HG02852 (cell line): ENCODE measurements at regions not wholly inside any gene's neighbourhood (a gene's known extent, or its start where the extent isn't known, plus 50 kb on each side); places are given as distances from the start of the nearest gene placed in this dataset.

Source experiments
- ATAC-seq: cut with Tn5 transposase; IDR thresholded peaks from one replicate; pipeline ENCODE4 v1.9.1; 2021; ENCODE audit warnings: mild to moderate bottlenecking, moderate library complexity; ENCODE audit not compliant: unreplicated experiment

- ATAC-seq, result no peak
Measured at GRCh38 chr20:20888266-20888656, 175.8 kb upstream of the RALGAPA2 start.

DNA sequence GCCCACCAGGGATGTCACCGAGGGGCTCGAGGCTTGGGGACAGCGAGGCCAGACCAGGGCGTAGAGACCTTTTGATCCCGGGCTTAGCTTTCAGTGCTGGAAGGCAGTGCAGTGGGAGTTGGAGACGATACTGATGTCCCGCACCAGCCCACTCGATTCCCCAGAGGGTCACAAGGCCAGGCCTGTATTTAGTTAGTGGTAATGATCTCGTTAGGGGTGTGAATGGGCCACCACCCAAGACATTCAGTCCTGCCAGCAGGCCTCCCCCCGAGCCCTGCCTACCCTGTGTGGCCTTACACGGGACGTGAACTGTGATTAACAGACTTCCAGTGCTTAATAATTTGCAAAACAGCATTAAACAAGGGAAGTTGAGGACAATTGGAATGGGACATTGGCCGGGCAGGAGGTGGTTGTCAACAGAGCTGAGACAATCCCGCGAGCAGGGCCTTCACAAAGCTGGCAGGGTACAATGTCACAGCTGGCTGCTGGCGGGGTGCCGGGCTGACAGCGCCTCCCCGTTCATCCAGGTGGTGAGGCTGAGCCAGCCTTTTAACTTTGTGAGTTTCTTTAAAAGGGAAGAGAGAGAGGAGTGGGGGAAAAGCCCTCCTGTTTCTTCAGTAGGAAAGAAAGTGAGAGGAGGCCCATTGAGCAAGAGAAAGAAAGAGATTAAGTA, 175.3 kb upstream of the RALGAPA2 start:
- no peak for ATAC-seq

DNA sequence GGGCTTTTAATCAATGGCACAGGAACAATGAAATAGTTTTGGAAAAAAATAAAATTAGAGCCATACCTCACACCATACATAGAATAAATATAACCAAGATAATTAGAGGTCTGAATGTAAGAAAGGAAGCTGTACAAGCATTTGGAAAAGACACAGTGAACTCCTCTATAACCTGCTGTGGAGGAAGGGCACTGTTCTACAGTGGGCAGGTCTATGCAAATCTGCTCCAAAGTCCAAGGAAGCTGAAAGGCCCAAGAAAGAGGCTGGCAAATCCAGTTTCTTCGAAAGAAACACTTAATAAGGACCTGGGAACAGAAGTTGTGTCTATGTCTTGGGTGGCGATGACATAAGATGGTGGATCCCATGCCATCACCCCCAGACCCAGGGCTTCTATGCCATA, 169.4 kb upstream of the RALGAPA2 start:
- no peak for ATAC-seq

DNA sequence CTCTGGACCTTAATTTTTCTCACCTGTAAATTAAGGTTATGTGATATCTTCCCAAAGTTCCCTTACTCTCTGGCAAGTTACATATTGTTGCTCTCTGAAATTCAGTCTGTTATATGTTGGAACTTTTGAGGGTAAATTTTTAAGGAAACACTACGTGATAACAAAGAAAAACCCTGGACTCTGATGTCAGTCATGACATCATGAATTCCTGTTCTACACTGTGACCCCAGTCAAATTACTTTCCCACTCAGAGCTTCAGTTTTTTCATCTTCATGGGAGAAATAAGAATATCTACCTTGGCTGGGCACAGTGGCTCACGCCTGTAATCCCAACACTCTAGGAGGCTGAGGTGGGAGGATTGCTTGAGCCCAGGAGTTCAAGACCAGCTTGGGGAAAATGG, 164.6 kb upstream of the RALGAPA2 start:
- no peak for ATAC-seq

DNA sequence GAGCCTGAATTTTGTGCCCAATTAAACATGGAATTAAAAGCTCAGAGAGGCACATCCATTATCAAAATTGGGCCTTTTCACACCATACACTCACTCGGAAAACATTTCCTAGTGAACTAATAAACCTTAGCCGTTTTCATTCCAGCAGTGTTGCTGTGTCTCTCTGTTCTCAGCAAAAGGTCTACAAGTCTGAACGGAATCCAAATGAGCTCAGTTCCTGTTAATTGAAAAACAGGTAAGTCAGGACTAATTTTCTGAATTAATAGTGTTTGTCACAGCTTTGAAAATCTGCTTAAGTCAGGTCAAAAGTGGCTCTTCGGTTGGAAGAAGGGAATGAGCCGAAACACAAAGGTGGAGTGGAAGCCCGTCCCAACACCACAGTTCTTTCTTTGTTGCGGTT, 163.3 kb upstream of the RALGAPA2 start:
- ATAC-seq, result no peak

- ATAC-seq, result no peak
Measured at GRCh38 chr20:20872428-20872827, 160.0 kb upstream of the RALGAPA2 start.

- no peak for ATAC-seq
Measured at GRCh38 chr20:20869161-20869775, 156.8 kb upstream of the RALGAPA2 start.

DNA sequence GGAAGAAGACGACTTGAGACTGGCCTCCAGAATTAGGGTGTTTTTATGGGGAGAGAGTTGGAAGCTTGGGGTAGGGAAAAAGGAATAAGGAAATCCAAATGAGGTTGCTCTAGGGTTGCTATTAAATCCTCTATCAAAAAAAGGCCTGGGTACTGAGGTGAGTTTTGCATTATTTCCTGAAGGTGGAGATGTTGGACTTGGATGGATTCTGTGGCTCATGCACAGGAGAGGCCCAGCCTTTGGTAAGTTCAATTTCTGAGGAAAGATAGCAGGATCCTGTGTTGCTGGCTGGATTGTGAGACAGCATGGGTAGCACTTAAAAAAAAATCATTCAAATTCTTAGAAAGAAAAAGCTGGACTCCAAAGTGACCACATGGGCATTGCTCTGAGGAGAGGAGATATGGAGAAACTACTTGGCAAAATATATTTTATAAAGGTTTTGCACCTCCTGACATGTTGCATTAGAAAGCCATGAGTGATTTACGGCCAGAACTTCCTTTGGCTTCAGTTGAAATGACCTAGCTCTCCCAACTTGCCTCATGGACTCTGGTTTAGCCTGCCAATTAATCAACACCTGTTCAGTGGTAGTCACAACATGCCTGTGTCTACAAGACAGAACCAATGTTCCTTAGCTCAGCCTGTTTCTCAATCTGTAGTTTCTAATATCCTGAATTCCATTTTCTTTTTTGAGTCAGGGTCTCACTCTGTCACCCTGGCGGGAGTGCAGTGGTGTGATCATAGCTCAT, 152.1 kb upstream of the RALGAPA2 start:
- ATAC-seq, result no peak

DNA sequence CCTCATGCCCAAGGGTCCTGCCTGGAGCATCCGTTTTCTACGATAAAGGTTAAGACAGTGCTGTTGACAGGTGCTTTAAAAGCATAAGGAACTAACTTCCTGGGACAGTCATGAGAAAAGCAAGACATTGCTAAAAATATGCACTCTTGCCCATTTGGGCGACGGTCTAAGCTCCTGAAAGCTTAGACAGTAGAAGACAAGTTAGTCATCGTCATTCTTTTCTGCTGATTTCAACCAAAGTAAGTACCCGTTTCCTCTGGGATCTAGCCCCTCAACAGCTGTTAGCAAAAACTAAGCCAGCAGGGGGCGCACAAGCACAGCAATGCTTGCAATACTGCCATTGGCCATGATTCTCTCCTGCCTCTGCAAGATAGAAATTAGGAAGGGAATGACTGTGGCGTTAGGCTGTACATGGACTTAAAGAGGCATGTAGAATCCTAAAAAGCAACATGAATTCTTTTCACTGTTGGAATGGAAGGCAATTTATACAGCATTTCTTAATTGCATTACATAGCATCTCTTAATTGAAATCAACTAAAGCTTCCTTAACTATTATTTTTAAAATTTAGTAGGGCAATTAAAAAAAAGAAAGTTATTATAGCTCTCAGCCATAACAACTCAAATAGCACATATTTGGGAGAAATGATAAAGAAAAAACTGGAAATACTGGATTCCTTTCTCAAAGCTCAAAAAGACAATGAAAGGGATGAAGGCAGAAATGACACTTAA, 147.8 kb upstream of the RALGAPA2 start:
- peak; percentile 79 for ATAC-seq

- ATAC-seq, result no peak
Measured at GRCh38 chr20:20859510-20859909, 147.1 kb upstream of the RALGAPA2 start.

- ATAC-seq, result no peak
Measured at GRCh38 chr20:20856956-20857355, 144.5 kb upstream of the RALGAPA2 start.

DNA sequence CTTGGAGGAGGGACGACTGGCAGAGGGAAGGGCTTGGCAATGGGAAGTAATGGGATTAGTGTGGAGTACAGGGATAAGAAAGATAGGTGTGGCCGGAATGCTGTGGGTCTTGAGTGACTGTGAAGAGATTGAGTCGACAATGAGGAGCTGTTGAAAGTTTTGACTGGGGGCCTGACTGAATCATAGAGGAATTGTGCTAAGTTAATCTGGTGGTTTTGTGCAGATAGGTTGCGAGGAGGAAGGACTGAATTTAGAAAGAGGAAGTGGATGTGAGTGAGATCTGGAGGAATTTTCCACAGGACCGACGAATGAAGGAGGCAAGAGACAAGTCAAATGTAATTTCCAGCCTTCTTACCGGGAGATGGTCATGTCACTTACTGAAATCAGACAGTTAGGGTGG, 143.9 kb upstream of the RALGAPA2 start:
- ATAC-seq, result no peak

GRCh38 chr20:20851385-20851784, 138.9 kb upstream of the RALGAPA2 start:
- ATAC-seq, result no peak

DNA sequence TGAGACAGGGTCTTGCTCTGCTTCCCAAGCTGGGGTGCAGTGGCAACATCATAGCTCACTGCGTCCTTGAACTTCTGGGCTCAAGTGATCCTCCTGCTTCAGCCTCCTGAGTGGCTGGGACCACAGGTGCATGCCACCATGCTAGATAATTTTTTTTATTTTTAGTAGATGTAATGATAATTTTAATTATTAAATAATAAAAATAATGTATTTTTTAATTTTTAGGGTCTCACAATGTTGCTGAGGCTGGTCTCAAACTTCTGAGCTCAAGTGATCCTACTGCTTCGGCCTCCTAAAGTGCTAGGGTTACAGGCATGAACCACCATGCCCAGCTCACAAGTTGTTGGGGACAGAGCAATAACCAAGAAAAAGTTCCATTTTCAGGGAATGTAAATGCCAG, 138.0 kb upstream of the RALGAPA2 start:
- ATAC-seq, result no peak

DNA sequence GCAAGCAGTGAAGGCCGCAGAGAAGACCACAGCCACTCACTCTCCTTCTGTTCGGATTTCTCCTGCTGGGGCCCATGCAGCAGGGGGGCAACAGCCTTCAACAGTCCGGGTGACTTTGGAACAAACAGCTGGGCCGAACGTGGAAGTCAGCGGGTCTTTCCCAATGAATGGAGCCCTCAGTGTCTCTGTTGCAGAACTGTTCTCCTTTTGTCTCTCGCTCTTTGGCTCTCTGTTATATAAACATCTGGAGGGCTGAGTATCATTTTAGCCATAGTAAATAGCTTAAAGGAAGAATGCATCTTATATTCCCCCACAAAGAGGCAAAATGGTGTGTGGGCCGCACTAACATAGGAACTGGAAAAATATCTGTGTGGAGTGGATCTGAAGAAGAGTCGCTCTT, 136.7 kb upstream of the RALGAPA2 start:
- ATAC-seq, result no peak

- no peak for ATAC-seq
Measured at GRCh38 chr20:20847814-20848213, 135.4 kb upstream of the RALGAPA2 start.

DNA sequence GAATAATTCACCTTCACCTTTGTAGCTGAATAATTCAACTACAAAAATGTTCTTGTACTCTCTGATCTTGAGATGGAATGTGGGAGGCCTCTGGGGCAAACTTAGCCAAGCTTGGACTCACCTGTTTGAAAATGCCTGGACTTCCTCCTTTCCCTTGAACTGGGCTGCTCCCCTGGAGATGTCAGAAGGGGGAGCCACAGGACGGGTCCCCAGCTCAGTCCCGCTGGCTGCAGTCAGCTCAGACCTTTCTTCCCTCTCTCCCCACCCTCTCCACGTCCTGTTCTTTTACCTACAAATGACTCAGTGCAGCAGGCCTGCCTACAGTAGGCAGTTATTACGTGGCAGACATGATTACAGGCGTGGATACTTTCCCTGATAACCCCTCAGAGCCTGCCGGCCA, 131.5 kb upstream of the RALGAPA2 start:
- ATAC-seq, result no peak

DNA sequence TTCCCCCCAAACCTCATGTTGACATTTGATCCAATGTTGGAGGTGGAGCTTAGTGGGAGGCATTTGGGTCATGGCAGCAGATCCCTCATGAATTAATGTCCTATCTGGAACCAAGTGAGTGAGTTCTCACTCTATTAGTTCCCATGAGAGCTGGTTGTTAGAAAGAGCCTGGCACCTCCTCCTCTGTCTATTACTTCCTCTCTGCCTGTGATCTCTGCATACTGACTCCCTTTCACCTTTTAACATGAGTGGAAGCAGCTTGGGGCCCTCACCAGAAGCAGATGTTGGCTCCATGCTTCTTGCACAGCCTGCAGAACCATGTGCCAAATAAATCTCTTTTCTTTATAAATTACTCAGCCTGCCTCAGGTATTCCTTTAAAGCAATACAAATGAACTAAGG, 127.3 kb upstream of the RALGAPA2 start:
- ATAC-seq, result no peak

GRCh38 chr20:20837574-20838021, 125.2 kb upstream of the RALGAPA2 start:
- ATAC-seq, result no peak

DNA sequence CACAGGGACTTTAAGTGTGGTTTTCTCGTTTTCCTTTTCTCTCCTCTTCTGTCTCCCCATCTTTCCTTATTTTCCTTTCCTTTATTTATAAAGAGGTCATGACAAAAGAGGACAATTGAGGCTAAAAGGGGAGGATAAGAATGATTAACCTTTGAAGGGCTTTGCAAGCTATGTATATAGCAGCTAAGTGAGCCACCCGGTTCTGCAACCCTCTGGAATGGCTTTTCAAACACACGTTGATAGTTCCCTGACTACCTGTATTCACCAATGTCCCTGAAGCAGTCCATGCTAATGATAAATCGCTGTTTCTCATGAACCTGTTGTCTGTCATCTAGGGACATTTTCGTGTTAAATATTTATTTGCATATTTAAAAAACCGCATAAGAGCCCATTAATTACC, 124.4 kb upstream of the RALGAPA2 start:
- no peak for ATAC-seq

DNA sequence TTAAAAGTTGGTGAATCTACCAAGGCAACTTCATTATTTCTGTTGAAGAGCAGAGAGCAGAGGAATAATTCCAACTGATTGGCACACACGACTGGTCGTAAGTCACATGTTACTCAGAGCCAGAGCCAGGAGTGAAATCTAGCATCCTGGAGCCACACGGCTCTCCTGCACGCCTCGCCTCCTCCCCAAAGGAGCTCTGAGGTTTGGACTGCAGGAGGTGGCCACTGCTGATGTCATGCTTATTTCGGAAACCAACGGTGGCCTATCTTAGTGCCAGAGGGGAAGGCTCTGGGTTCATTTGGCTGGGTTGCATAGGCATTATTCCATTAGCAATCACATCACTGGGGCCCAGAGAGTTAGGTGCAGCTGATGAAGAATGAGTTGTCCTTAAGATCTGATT, 123.5 kb upstream of the RALGAPA2 start:
- ATAC-seq, result no peak

DNA sequence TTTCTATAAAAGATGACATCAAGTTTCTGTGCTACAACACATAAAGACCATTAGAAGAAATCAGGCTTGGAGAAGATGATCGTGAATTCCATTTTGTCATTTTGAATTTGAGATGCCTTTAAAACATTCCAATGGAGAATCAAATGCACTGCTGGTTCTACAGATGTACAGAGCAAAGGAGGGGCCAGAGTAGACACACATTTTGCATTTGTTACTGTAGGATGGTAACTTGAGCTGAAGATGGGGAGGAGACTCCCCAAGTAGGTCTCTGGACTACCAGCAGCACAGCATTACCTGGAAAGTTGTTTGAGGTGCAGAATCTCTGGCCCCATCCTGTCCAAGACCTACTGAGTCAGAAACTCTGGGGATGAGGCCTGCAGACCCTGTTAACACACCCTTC, 121.6 kb upstream of the RALGAPA2 start:
- ATAC-seq, result no peak
